OCI-LY1 (cell line): ENCODE measurements at regions not wholly inside any gene's neighbourhood (a gene's known extent, or its start where the extent isn't known, plus 50 kb on each side); places are given as distances from the start of the nearest gene placed in this dataset.

Source experiments
- H2AFZ ChIP-seq: fragments of 200-600 bp; sonication (generic), shearing (Covaris generic); 2 replicates; pipeline ENCODE4 v1.6.0; 2014; ENCODE audit warnings: antibody characterized with exemption, mild to moderate bottlenecking, low read length
- H3F3A ChIP-seq: fragments of 200-600 bp; sonication (generic), shearing (Covaris generic); 2 replicates; pipeline ENCODE4 v1.6.0; 2014; ENCODE audit warnings: mild to moderate bottlenecking, antibody characterized with exemption, low read length, moderate library complexity; ENCODE audit not compliant: insufficient read depth
- H3K27ac ChIP-seq: fragments of 200-600 bp; sonication (generic); 2 replicates; pipeline ENCODE4 v1.5.1; 2014; ENCODE audit warnings: low read length, mixed run types, mild to moderate bottlenecking, low read depth; ENCODE audit not compliant: poor library complexity, severe bottlenecking
- H3K27me3 ChIP-seq: fragments of 200-600 bp; sonication (generic); 2 replicates; pipeline ENCODE4 v1.6.0; 2014; ENCODE audit warnings: antibody characterized with exemption, mild to moderate bottlenecking, low read length, moderate library complexity; ENCODE audit not compliant: insufficient read depth
- H3K36me3 ChIP-seq: fragments of 200-600 bp; sonication (generic); 2 replicates; pipeline ENCODE4 v1.6.1; 2014; ENCODE audit warnings: mild to moderate bottlenecking, antibody characterized with exemption, low read length, moderate library complexity, mixed read lengths; ENCODE audit not compliant: insufficient read depth
- H3K4me1 ChIP-seq: fragments of 200-600 bp; sonication (generic); 2 replicates; pipeline ENCODE4 v1.5.1; 2014; ENCODE audit warnings: mild to moderate bottlenecking, low read length, moderate library complexity; ENCODE audit not compliant: insufficient read depth, severe bottlenecking
- H3K4me2 ChIP-seq: fragments of 200-600 bp; sonication (generic), shearing (Covaris generic); 2 replicates; pipeline ENCODE4 v1.6.1; 2014; ENCODE audit warnings: low read length
- H3K4me3 ChIP-seq: fragments of 200-600 bp; sonication (generic); 2 replicates; pipeline ENCODE4 v1.5.1; 2014; ENCODE audit warnings: low read length, low read depth, mild to moderate bottlenecking, mixed read lengths; ENCODE audit not compliant: poor library complexity, severe bottlenecking
- H3K79me2 ChIP-seq: fragments of 200-600 bp; shearing (Covaris generic); 2 replicates; pipeline ENCODE4 v1.6.1; 2016; ENCODE audit warnings: mixed run types, low read length, mixed read lengths; ENCODE audit not compliant: insufficient read depth
- H3K9ac ChIP-seq: fragments of 200-600 bp; sonication (generic), shearing (Covaris generic); 2 replicates; pipeline ENCODE4 v1.6.1; 2014; ENCODE audit warnings: mild to moderate bottlenecking, low read length, mixed read lengths
- H3K9me2 ChIP-seq: fragments of 200-600 bp; sonication (generic), shearing (Covaris generic); 2 replicates; pipeline ENCODE4 v1.6.1; 2014; ENCODE audit warnings: low read depth, mild to moderate bottlenecking, low read length, mixed read lengths
- H3K9me3 ChIP-seq: fragments of 200-600 bp; shearing (Covaris generic); 2 replicates; pipeline ENCODE4 v1.6.1; 2014; ENCODE audit warnings: low read length, mixed read lengths
- H4K20me1 ChIP-seq: fragments of 200-600 bp; sonication (generic), shearing (Covaris generic); 2 replicates; pipeline ENCODE4 v1.6.0; 2016; ENCODE audit warnings: mild to moderate bottlenecking, low read length; ENCODE audit not compliant: insufficient read depth
- CTCF ChIP-seq: fragments of 200-600 bp; sonication (generic), shearing (Covaris generic); IDR thresholded peaks from 2 replicates; pipeline ENCODE4 v1.5.1; 2017; ENCODE audit warnings: mild to moderate bottlenecking, antibody characterized with exemption, low read length, moderate library complexity, mixed read lengths
- EZH2 ChIP-seq: fragments of 200-600 bp; sonication (generic), shearing (Covaris generic); IDR thresholded peaks from 2 replicates; pipeline ENCODE4 v1.8.0; 2017; ENCODE audit warnings: borderline replicate concordance, mixed run types, mild to moderate bottlenecking, antibody characterized with exemption, low read length, moderate library complexity, mixed read lengths

- Histone ChIP-seq H3K4me1 (no peaks in the 10 kb centered on the region), H3K4me3 (no peak overlapping the region), H3K9me3 (0 out of 2 replicates have a peak, but pooled peaks cover 2% of the 10 kb centered on the region), H3K36me3 (no peaks in the 10 kb centered on the region), H3K79me2 (no peaks in the 10 kb centered on the region), H3K9ac (no peak overlapping the region), H3K4me2 (no peak overlapping the region), H3K27ac (no peak overlapping the region), H4K20me1 (no peaks in the 10 kb centered on the region), H3K27me3 (no peaks in the 10 kb centered on the region), H3K9me2 (no peaks in the 10 kb centered on the region), H3F3A (no peaks in the 10 kb centered on the region), H2AFZ (no peak overlapping the region)
- TF ChIP-seq CTCF (no peak), EZH2 (no peak)
Observed at GRCh38 chr14:106501898-106502297, 975.5 kb downstream of the TMEM121 start.

- Histone ChIP-seq H3K4me1 (no peaks in the 10 kb centered on the region), H3K9me3 (no peaks in the 10 kb centered on the region), H3K9ac (no peak overlapping the region), H3K36me3 (no peaks in the 10 kb centered on the region), H4K20me1 (no peaks in the 10 kb centered on the region), H3K27ac (no peak overlapping the region), H3F3A (no peaks in the 10 kb centered on the region), H3K9me2 (no peaks in the 10 kb centered on the region), H3K4me3 (no peak overlapping the region), H3K27me3 (no peaks in the 10 kb centered on the region), H2AFZ (no peak overlapping the region), H3K4me2 (no peak overlapping the region), H3K79me2 (no peaks in the 10 kb centered on the region)
- no peak for TF ChIP-seq CTCF
- no peak for TF ChIP-seq EZH2
Observed at GRCh38 chr14:106505366-106505765, 979.0 kb downstream of the TMEM121 start.

- H3F3A ChIP-seq: no peaks in the 10 kb centered on the region
- H3K4me2 ChIP-seq: no peak overlapping the region
- H3K79me2 ChIP-seq: no peaks in the 10 kb centered on the region
- H3K27me3 ChIP-seq: 0 out of 2 replicates have a peak, but pooled peaks cover 6% of the 10 kb centered on the region
- H3K9ac ChIP-seq: no peak overlapping the region
- TF ChIP-seq EZH2 (no peak), CTCF (no peak)
- H2AFZ ChIP-seq: no peak overlapping the region
- H3K4me1 ChIP-seq: no peaks in the 10 kb centered on the region
- H4K20me1 ChIP-seq: no peaks in the 10 kb centered on the region
- no peak overlapping the region for H3K27ac ChIP-seq
- H3K9me3 ChIP-seq: no peaks in the 10 kb centered on the region
- H3K9me2 ChIP-seq: no peaks in the 10 kb centered on the region
- no peaks in the 10 kb centered on the region for H3K36me3 ChIP-seq
- H3K4me3 ChIP-seq: no peak overlapping the region
Observed at GRCh38 chr14:106506881-106507305, 980.5 kb downstream of the TMEM121 start.
